Head of caudate nucleus (tissue), 42 donors: ENCODE measurements at regions not wholly inside any gene's neighbourhood (a gene's known extent, or its start where the extent isn't known, plus 50 kb on each side); places are given as distances from the start of the nearest gene placed in this dataset.

ENCODE experiments used
- DNase-seq, 42 donors: peaks; one replicate each; pipeline versions ENCODE4 v3.0.0 to v3.0.0-alpha.2; 2020 to 2021; ENCODE audit warnings: mixed read lengths in 7 of 42
- intact Hi-C: fragments of 100-400 bp; cut with DNase I; formaldehyde crosslinking; loops from one replicate; pipeline ENCODE4 v1.15.0; 2022

- DNase-seq = no peak
- intact Hi-C loops = no loop called here
These were observed 263.6 kb upstream of the TSHZ3 start for GRCh38 chr19:31612873-31613272.

- intact Hi-C loops = no loop called here
- no peak for DNase-seq
These were observed 264.5 kb upstream of the TSHZ3 start for GRCh38 chr19:31613683-31614219.

GRCh38 chr19:31616031-31616430 is 266.8 kb upstream of the TSHZ3 start:
- peak in 13 of 42 donors; percentile 4 to 65 (median 37) for DNase-seq
- intact Hi-C loops = no loop called here

GRCh38 chr19:31617010-31617585 is 267.9 kb upstream of the TSHZ3 start:
- intact Hi-C loops = no loop called here
- DNase-seq = no peak

GRCh38 chr19:31625056-31625455 is 275.8 kb upstream of the TSHZ3 start:
- intact Hi-C loops = no loop called here

GRCh38 chr19:31625575-31625974 is 276.3 kb upstream of the TSHZ3 start:
- intact Hi-C loops = no loop called here
- no peak for DNase-seq

More at GRCh38 chr19:31625056-31625455, 275.8 kb upstream of the TSHZ3 start:
- DNase-seq = no peak

GRCh38 chr19:31626941-31627340 is 277.7 kb upstream of the TSHZ3 start:
- DNase-seq = no peak
- intact Hi-C loops = no loop called here

- intact Hi-C loops = no loop called here
- DNase-seq = no peak
These were observed 278.6 kb upstream of the TSHZ3 start for GRCh38 chr19:31627620-31628365.

GRCh38 chr19:31629579-31630363 is 280.5 kb upstream of the TSHZ3 start:
- intact Hi-C loops = no loop called here
- no peak for DNase-seq

GRCh38 chr19:31633014-31633413 is 283.8 kb upstream of the TSHZ3 start:
- intact Hi-C loops = no loop called here
- no peak for DNase-seq

- no peak for DNase-seq
- intact Hi-C loops = no loop called here
These were observed 290.1 kb upstream of the TSHZ3 start for GRCh38 chr19:31639306-31639705.

- no peak for DNase-seq
- intact Hi-C loops = no loop called here
These were observed 292.4 kb upstream of the TSHZ3 start for GRCh38 chr19:31641591-31641990.

GRCh38 chr19:31648347-31648746 is 299.1 kb upstream of the TSHZ3 start:
- intact Hi-C loops = no loop called here
- no peak for DNase-seq

GRCh38 chr19:31656507-31656906 is 307.3 kb upstream of the TSHZ3 start:
- intact Hi-C loops = no loop called here
- peak in 35 of 42 donors; percentile 11 to 84 (median 49) for DNase-seq

GRCh38 chr19:31658993-31659896 is 310.0 kb upstream of the TSHZ3 start:
- intact Hi-C loops = no loop called here

GRCh38 chr19:31659897-31660210 is 310.6 kb upstream of the TSHZ3 start:
- intact Hi-C loops = no loop called here

More at GRCh38 chr19:31658993-31659896, 310.0 kb upstream of the TSHZ3 start:
- peak in 1 of 42 donors; percentile 28 for DNase-seq

GRCh38 chr19:31664096-31664495 is 314.9 kb upstream of the TSHZ3 start:
- intact Hi-C loops = no loop called here
- no peak for DNase-seq

More at GRCh38 chr19:31659897-31660210, 310.6 kb upstream of the TSHZ3 start:
- peak in 3 of 42 donors; percentile 12 to 35 (median 20) for DNase-seq

- intact Hi-C loops = no loop called here
- DNase-seq = no peak
These were observed 315.8 kb upstream of the TSHZ3 start for GRCh38 chr19:31664997-31665396.

GRCh38 chr19:31666126-31666525 is 316.9 kb upstream of the TSHZ3 start:
- DNase-seq = no peak
- intact Hi-C loops = no loop called here
